Loucy (cell line): ENCODE measurements at regions not wholly inside any gene's neighbourhood (a gene's known extent, or its start where the extent isn't known, plus 50 kb on each side); places are given as distances from the start of the nearest gene placed in this dataset.

Experiments used
- H2AFZ ChIP-seq: fragments of 200-600 bp; sonication (generic); 2 replicates; pipeline ENCODE4 v1.6.0; 2016; ENCODE audit warnings: antibody characterized with exemption, mild to moderate bottlenecking, low read length, moderate library complexity
- H3F3A ChIP-seq: fragments of 200-600 bp; 2 replicates; pipeline ENCODE4 v1.6.0; 2016; ENCODE audit warnings: antibody characterized with exemption, low read depth, mild to moderate bottlenecking
- H3K27me3 ChIP-seq: fragments of 200-600 bp; sonication (generic); 2 replicates; pipeline ENCODE4 v1.6.1; 2014; ENCODE audit warnings: low read length, mild to moderate bottlenecking; ENCODE audit not compliant: insufficient read depth, poor library complexity, severe bottlenecking
- H3K36me3 ChIP-seq: fragments of 200-600 bp; sonication (generic); 2 replicates; pipeline ENCODE4 v1.6.1; 2016; ENCODE audit warnings: low read length; ENCODE audit not compliant: insufficient read depth
- H3K4me1 ChIP-seq: fragments of 200-600 bp; sonication (generic); 2 replicates; pipeline ENCODE4 v1.5.1; 2014; ENCODE audit warnings: low read length, mild to moderate bottlenecking; ENCODE audit not compliant: insufficient read depth, poor library complexity, severe bottlenecking
- H3K4me2 ChIP-seq: fragments of 200-600 bp; sonication (generic); 2 replicates; pipeline ENCODE4 v1.6.0; 2014; ENCODE audit warnings: antibody characterized with exemption, low read length, low read depth, mild to moderate bottlenecking; ENCODE audit not compliant: poor library complexity, severe bottlenecking
- H3K4me3 ChIP-seq: fragments of 200-600 bp; sonication (generic); 2 replicates; pipeline ENCODE4 v1.5.1; 2014; ENCODE audit warnings: low read length, mild to moderate bottlenecking, mixed read lengths; ENCODE audit not compliant: poor library complexity, severe bottlenecking
- H3K79me2 ChIP-seq: fragments of 200-600 bp; sonication (generic); 2 replicates; pipeline ENCODE4 v1.6.1; 2014; ENCODE audit warnings: low read length; ENCODE audit not compliant: insufficient read depth
- H3K9ac ChIP-seq: fragments of 200-600 bp; sonication (generic); 2 replicates; pipeline ENCODE4 v1.6.0; 2014; ENCODE audit warnings: mild to moderate bottlenecking, low read depth, low read length, moderate library complexity; ENCODE audit not compliant: poor library complexity, severe bottlenecking
- H3K9me2 ChIP-seq: fragments of 200-600 bp; sonication (generic); replicated peaks from 2 replicates; pipeline ENCODE4 v1.6.1; 2016; ENCODE audit warnings: low read depth, low read length, mixed read lengths
- H3K9me3 ChIP-seq: fragments of 200-600 bp; sonication (generic); 2 replicates; pipeline ENCODE4 v1.6.1; 2014; ENCODE audit warnings: mild to moderate bottlenecking, antibody characterized with exemption, low read length, low read depth; ENCODE audit not compliant: insufficient read depth
- H4K20me1 ChIP-seq: fragments of 200-600 bp; sonication (generic); 2 replicates; pipeline ENCODE4 v1.6.0; 2014; ENCODE audit warnings: antibody characterized with exemption, low read length, mild to moderate bottlenecking; ENCODE audit not compliant: insufficient read depth, poor library complexity, severe bottlenecking
- CTCF ChIP-seq: fragments of 200-600 bp; sonication (generic); conservative IDR thresholded peaks from 2 replicates; pipeline ENCODE4 v1.5.1; 2014; ENCODE audit warnings: mild to moderate bottlenecking, antibody characterized with exemption, low read length
- EZH2phosphoT487 ChIP-seq: fragments of 200-600 bp; IDR thresholded peaks from 2 replicates; pipeline ENCODE4 v1.6.1; 2018; ENCODE audit warnings: antibody characterized with exemption, mild to moderate bottlenecking, moderate library complexity, borderline replicate concordance

DNA sequence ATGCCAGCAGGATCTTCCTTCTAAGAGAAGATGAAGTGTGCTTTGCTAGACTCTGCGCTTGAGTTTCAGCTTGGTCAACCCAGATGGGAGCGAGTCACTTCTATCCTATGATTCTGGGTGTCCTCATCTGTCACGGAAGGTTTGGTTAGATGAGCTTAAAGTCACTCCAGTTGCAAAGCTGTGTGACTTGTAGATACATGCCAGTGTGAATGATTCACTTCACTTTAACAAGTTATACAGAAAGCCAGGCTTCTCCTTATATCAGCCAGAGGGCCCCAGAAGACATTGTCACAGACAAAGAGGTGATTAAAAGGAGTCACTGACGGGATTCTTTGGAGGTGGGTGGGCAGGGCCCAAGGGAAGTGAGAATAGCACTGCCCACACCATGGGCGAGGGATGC lies 122.6 kb upstream of the PFKP start:
- TF ChIP-seq CTCF: no peak
- TF ChIP-seq EZH2phosphoT487: no peak
- no peak overlapping the region for H3K4me2 ChIP-seq
- H3K9me3 ChIP-seq: no peaks in the 10 kb centered on the region
- no peaks in the 10 kb centered on the region for H3K36me3 ChIP-seq
- H2AFZ ChIP-seq: no peak overlapping the region
- H3K79me2 ChIP-seq: no peaks in the 10 kb centered on the region
- no peaks in the 10 kb centered on the region for H4K20me1 ChIP-seq
- H3K9ac ChIP-seq: no peak overlapping the region
- no peaks in the 10 kb centered on the region for H3F3A ChIP-seq
- no peaks in the 10 kb centered on the region for H3K4me1 ChIP-seq
- no peaks in the 10 kb centered on the region for H3K27me3 ChIP-seq
- H3K4me3 ChIP-seq: no peak overlapping the region
- H3K9me2 ChIP-seq: no peaks in the 10 kb centered on the region

DNA sequence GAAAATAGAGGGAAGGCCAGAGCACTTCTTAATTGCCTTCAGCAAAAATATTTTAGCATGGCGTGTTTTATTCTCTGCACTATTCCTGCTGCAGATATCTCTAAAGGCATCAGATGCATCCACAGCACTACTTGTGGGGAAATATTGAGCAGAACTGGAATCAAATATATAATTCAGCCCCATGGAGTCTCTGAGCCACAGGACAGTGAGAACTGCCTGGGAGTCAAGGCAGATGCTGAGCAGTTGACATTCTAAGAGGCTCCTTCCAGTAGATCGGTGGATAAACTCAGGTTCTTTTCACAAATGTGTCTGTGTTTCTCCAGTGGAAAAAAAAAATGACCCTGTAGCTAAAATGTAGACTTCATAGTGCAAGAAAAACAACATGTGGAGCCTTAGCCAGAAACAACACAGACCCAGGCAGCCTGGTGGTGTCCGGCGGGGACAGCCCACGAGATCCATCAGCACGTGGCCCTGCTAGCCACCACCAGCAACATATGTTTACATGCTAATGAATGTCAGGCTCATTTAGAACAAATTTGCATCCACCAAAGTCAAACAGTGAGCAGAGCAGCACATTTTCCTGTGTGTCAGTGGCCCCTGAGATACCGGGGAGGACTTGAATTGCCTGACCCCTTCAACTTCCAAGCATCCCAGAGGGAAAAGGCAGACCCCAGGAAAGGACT lies 123.3 kb upstream of the PFKP start:
- Histone ChIP-seq H4K20me1 (no peaks in the 10 kb centered on the region), H3K4me2 (no peak overlapping the region), H3K9me3 (no peaks in the 10 kb centered on the region), H3F3A (no peaks in the 10 kb centered on the region), H3K36me3 (no peaks in the 10 kb centered on the region), H3K9me2 (no peaks in the 10 kb centered on the region), H3K9ac (no peak overlapping the region), H2AFZ (no peak overlapping the region), H3K4me1 (no peaks in the 10 kb centered on the region), H3K27me3 (no peaks in the 10 kb centered on the region), H3K79me2 (no peaks in the 10 kb centered on the region), H3K4me3 (no peak overlapping the region)
- TF ChIP-seq EZH2phosphoT487: no peak
- TF ChIP-seq CTCF: no peak

GRCh38 chr10:2942938-2943337 lies 124.4 kb upstream of the PFKP start:
- no peaks in the 10 kb centered on the region for H3K4me1 ChIP-seq
- no peak overlapping the region for H3K4me2 ChIP-seq
- no peaks in the 10 kb centered on the region for H4K20me1 ChIP-seq
- H2AFZ ChIP-seq: no peak overlapping the region
- TF ChIP-seq EZH2phosphoT487: no peak
- TF ChIP-seq CTCF: no peak
- H3K9me3 ChIP-seq: no peaks in the 10 kb centered on the region
- H3K9me2 ChIP-seq: no peaks in the 10 kb centered on the region
- H3F3A ChIP-seq: no peaks in the 10 kb centered on the region
- no peak overlapping the region for H3K4me3 ChIP-seq
- H3K36me3 ChIP-seq: no peaks in the 10 kb centered on the region
- no peaks in the 10 kb centered on the region for H3K27me3 ChIP-seq
- H3K79me2 ChIP-seq: no peaks in the 10 kb centered on the region
- no peak overlapping the region for H3K9ac ChIP-seq
